ENCODE measurements at regions not wholly inside any gene's neighbourhood (a gene's known extent, or its start where the extent isn't known, plus 50 kb on each side); places are given as distances from the start of the nearest gene placed in this dataset.

- no peak for FAIRE-seq
- WGBS (ENCODE audit: insufficient coverage, low coverage, missing lambda C conversion rate): 2% methylated on average over 3 of the region's 3 CpGs
- TF ChIP-seq NR4A1 (CRISPR knock-in tag; IDR thresholded peaks at IDR 0.05) (no peak), NR4A1 (tag; IDR thresholded peaks at IDR 0.05) (no peak), REST (IDR thresholded peaks at IDR 0.05; ENCODE audit: borderline replicate concordance) (no peak), REST (CRISPR knock-in tag; IDR thresholded peaks at IDR 0.05; ENCODE audit: low read depth) (no peak), NONO (IDR thresholded peaks at IDR 0.05; ENCODE audit: low read depth in 2 of 2, low read length in 1 of 2) (no peak), FOXP1 (CRISPR knock-in tag; IDR thresholded peaks at IDR 0.05) (no peak), EWSR1 (IDR thresholded peaks at IDR 0.05; ENCODE audit: borderline replicate concordance, low read depth, partially characterized antibody) (no peak), CHD2 (IDR thresholded peaks at IDR 0.05; ENCODE audit: low read depth, low read length) (no peak), CREB1 (IDR thresholded peaks at IDR 0.05) (no peak), CREB1 (CRISPR knock-in tag; IDR thresholded peaks at IDR 0.05) (no peak), HNRNPUL1 (IDR thresholded peaks at IDR 0.05; ENCODE audit: low read length) (no peak), ZC3H8 (IDR thresholded peaks at IDR 0.05) (no peak), ASH1L (IDR thresholded peaks at IDR 0.05; ENCODE audit: borderline replicate concordance, low read depth, partially characterized antibody) (no peak), ZBTB8A (IDR thresholded peaks at IDR 0.05; ENCODE audit: partially characterized antibody) (no peak), MAFF (IDR thresholded peaks at IDR 0.05; ENCODE audit: low read length) (no peak), THAP7 (CRISPR knock-in tag; IDR thresholded peaks at IDR 0.05) (no peak), ARHGAP35 (IDR thresholded peaks at IDR 0.05; ENCODE audit: partially characterized antibody) (no peak)
Observed at GRCh38 chr5:50302815-50303490, 138.1 kb downstream of the EMB start.

More at GRCh38 chr5:50302815-50303490, 138.1 kb downstream of the EMB start:
- Histone ChIP-seq H3K27ac (ENCODE audit: extremely low read depth, low read depth, low read length) (no peak overlapping the region), H3K9me3 (replicated peaks; ENCODE audit: control insufficient read depth, insufficient read depth, low read depth, low read length) (no peaks in the 10 kb centered on the region), H4K20me1 (replicated peaks; ENCODE audit: control insufficient read depth, insufficient read depth, low read length) (no peaks in the 10 kb centered on the region), H3K4me1 (replicated peaks in 1 of 2; ENCODE audit: control insufficient read depth in 2 of 2, insufficient read depth in 2 of 2, low read length in 2 of 2) (no peaks in the 10 kb centered on the region), H3K27me3 (ENCODE audit: control insufficient read depth in 2 of 2, insufficient read depth in 2 of 2, low read length in 2 of 2) (no peaks in the 10 kb centered on the region), H3K79me2 (ENCODE audit: control insufficient read depth, insufficient read depth, low read length) (no peaks in the 10 kb centered on the region), H2AFZ (ENCODE audit: low read depth, low read length) (no peak overlapping the region), H3K36me3 (ENCODE audit: control insufficient read depth, insufficient read depth, low read length) (no peaks in the 10 kb centered on the region), H3K9ac (ENCODE audit: insufficient read depth in 1 of 2, low read depth in 2 of 2, low read length in 2 of 2) (no peak overlapping the region), H3K4me3 (no peak overlapping the region), H3K4me2 (ENCODE audit: insufficient read depth, low read length) (no peak overlapping the region), H3K9me1 (ENCODE audit: control insufficient read depth, insufficient read depth, low read length) (no peaks in the 10 kb centered on the region)
- ATAC-seq (no peak), DNase-seq (ENCODE audit: extremely low read depth in 1 of 4, low spot score in 3 of 4) (no peak)
- ChIA-PET CTCF (ENCODE audit: low intra/inter-chr PET ratio) (no interaction called here), POLR2A (no interaction called here)
- intact Hi-C loops (cut with micrococcal nuclease): no loop called here
- BruUV-seq (replicated peaks): no TSS peak
- in situ Hi-C loops (cut with MboI): no loop called here
